IPS-18a (cell line): ENCODE measurements at regions not wholly inside any gene's neighbourhood (a gene's known extent, or its start where the extent isn't known, plus 50 kb on each side); places are given as distances from the start of the nearest gene placed in this dataset.

Experiments
- H3K27ac ChIP-seq: one replicate; pipeline ENCODE4 v1.5.1; 2013; ENCODE audit warnings: low read length
- H3K27me3 ChIP-seq: one replicate; pipeline ENCODE4 v1.6.1; 2013; ENCODE audit warnings: mild to moderate bottlenecking, low read length; ENCODE audit not compliant: control insufficient read depth, insufficient read depth
- H3K36me3 ChIP-seq: one replicate; pipeline ENCODE4 v1.6.1; 2013; ENCODE audit warnings: low read depth, low read length; ENCODE audit not compliant: control insufficient read depth
- H3K4me1 ChIP-seq: one replicate; pipeline ENCODE4 v1.6.1; 2013; ENCODE audit warnings: low read depth, low read length; ENCODE audit not compliant: control insufficient read depth
- H3K4me3 ChIP-seq: one replicate; pipeline ENCODE4 v1.5.1; 2013; ENCODE audit warnings: low read length
- H3K9ac ChIP-seq: one replicate; pipeline ENCODE4 v1.6.1; 2013; ENCODE audit warnings: mild to moderate bottlenecking, low read length, moderate library complexity
- H3K9me3 ChIP-seq: one replicate; pipeline ENCODE4 v1.6.1; 2013; ENCODE audit warnings: low read depth, low read length; ENCODE audit not compliant: control insufficient read depth

GRCh38 chr9:118729981-118730380, 639.3 kb downstream of the BRINP1 start:
- Histone ChIP-seq H3K9me3 (peaks cover 4% of the 10 kb centered on the region), H3K9ac (no peak overlapping the region), H3K4me3 (no peak overlapping the region), H3K36me3 (no peaks in the 10 kb centered on the region), H3K27me3 (no peaks in the 10 kb centered on the region), H3K4me1 (no peaks in the 10 kb centered on the region), H3K27ac (no peak overlapping the region)

GRCh38 chr9:118732998-118733397, 636.2 kb downstream of the BRINP1 start:
- no peak overlapping the region for H3K4me3 ChIP-seq
- no peaks in the 10 kb centered on the region for H3K4me1 ChIP-seq
- H3K36me3 ChIP-seq = no peaks in the 10 kb centered on the region
- H3K9me3 ChIP-seq = peaks cover 20% of the 10 kb centered on the region
- no peak overlapping the region for H3K27ac ChIP-seq
- no peaks in the 10 kb centered on the region for H3K27me3 ChIP-seq
- no peak overlapping the region for H3K9ac ChIP-seq

- H3K9me3 ChIP-seq = peaks cover 20% of the 10 kb centered on the region
- no peaks in the 10 kb centered on the region for H3K36me3 ChIP-seq
- H3K27me3 ChIP-seq = no peaks in the 10 kb centered on the region
- no peak overlapping the region for H3K4me3 ChIP-seq
- no peak overlapping the region for H3K27ac ChIP-seq
- H3K4me1 ChIP-seq = no peaks in the 10 kb centered on the region
- no peak overlapping the region for H3K9ac ChIP-seq
Observed at GRCh38 chr9:118734696-118735095, 634.5 kb downstream of the BRINP1 start.

DNA sequence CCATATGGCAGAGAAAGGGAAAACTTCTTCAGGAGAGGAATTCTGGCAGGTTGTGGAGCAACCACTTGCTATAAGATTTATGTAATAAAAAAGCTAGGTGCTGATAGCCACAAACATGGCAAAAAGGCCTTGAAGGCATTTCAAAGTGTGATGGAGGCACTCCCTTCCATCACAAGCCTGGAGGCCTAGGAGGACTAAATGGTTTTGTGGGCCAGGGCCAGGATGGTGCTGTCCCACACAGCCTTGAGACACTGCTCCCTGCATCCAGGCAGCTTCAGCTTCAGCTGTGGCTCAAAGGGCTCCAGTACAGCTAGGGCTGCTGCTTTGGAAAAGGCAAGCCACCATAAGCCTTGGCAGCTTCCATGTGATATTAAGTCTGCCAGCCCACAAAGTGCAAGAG, 632.8 kb downstream of the BRINP1 start:
- Histone ChIP-seq H3K36me3 (no peaks in the 10 kb centered on the region), H3K4me1 (no peaks in the 10 kb centered on the region), H3K27me3 (no peaks in the 10 kb centered on the region), H3K9me3 (peaks cover 20% of the 10 kb centered on the region), H3K27ac (no peak overlapping the region), H3K4me3 (no peak overlapping the region), H3K9ac (no peak overlapping the region)

DNA sequence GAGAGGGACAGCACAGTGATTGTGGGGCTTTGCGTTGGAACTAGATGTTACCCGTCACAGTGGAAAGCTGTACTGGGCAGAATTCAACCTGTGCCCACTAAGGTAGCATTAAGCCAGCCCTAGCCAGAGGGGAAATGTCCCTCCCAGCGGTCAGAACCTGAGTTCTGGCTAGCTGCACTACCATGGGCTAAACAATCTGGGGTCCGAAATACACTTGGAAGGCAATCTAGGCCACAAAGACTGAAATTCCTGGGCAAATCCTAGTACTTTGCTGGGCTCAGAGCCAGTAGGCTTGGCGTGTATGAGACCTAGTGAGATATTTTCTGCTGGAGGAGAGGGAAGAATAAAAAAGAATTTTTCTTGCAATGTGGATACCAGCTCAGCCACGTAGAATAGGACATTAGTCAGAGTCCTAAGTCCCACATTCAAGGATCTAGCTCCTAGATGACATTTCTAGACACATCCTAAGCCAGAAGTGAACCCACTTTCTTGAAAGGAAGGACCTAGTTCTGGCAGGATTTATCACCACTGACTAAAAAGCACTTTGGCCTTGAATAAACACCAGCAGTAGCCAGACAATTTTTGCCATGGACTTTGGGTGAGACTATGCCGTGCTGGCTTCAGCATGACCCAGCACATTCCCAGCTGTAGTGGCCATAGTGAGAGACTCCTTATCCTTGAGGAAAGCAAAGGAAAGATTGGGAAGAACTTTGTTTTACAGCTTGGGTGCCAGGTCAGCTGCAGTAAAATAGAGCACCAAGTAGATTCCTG, 618.0 kb downstream of the BRINP1 start:
- no peaks in the 10 kb centered on the region for H3K36me3 ChIP-seq
- H3K9ac ChIP-seq = no peak overlapping the region
- no peak overlapping the region for H3K27ac ChIP-seq

GRCh38 chr9:118751848-118752223, 617.4 kb downstream of the BRINP1 start:
- Histone ChIP-seq H3K4me1 (no peaks in the 10 kb centered on the region), H3K9me3 (no peaks in the 10 kb centered on the region), H3K36me3 (no peaks in the 10 kb centered on the region), H3K27ac (no peak overlapping the region), H3K9ac (no peak overlapping the region), H3K27me3 (no peaks in the 10 kb centered on the region), H3K4me3 (no peak overlapping the region)

More for the DNA sequence above, 618.0 kb downstream of the BRINP1 start:
- H3K9me3 ChIP-seq = no peaks in the 10 kb centered on the region
- H3K4me1 ChIP-seq = no peaks in the 10 kb centered on the region
- no peak overlapping the region for H3K4me3 ChIP-seq
- H3K27me3 ChIP-seq = no peaks in the 10 kb centered on the region

- H3K9me3 ChIP-seq = no peaks in the 10 kb centered on the region
- no peaks in the 10 kb centered on the region for H3K36me3 ChIP-seq
- H3K4me3 ChIP-seq = no peak overlapping the region
- H3K4me1 ChIP-seq = no peaks in the 10 kb centered on the region
- H3K27me3 ChIP-seq = no peaks in the 10 kb centered on the region
- H3K9ac ChIP-seq = no peak overlapping the region
- H3K27ac ChIP-seq = no peak overlapping the region
Observed at GRCh38 chr9:118761016-118761790, 608.0 kb downstream of the BRINP1 start.

- no peak overlapping the region for H3K4me3 ChIP-seq
- H3K27ac ChIP-seq = no peak overlapping the region
- H3K4me1 ChIP-seq = no peaks in the 10 kb centered on the region
- no peak overlapping the region for H3K9ac ChIP-seq
- H3K27me3 ChIP-seq = no peaks in the 10 kb centered on the region
- no peaks in the 10 kb centered on the region for H3K36me3 ChIP-seq
- no peaks in the 10 kb centered on the region for H3K9me3 ChIP-seq
Observed at GRCh38 chr9:118767571-118767970, 601.7 kb downstream of the BRINP1 start.

GRCh38 chr9:118782790-118783463, 586.3 kb downstream of the BRINP1 start:
- Histone ChIP-seq H3K9ac (no peak overlapping the region), H3K27ac (no peak overlapping the region)

DNA sequence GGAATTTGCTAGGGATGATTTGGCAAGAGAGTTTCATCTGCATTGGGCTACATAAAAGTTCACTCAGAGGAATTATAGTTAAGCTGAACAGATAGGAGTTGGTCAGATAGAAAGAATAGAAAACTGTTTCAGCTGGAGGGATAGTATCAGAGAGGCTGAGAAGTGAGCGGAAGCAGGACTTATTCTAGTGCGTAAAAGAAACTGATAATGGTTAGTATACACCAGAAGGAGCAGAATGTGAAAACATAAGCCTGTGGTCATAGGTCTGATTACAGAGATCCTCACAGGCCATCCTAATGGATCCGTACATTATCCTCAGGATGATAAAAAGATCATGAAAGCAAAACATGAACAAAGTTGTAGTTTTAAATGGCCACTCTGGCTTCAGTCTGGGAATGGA, 585.2 kb downstream of the BRINP1 start:
- Histone ChIP-seq H3K36me3 (no peaks in the 10 kb centered on the region), H3K9me3 (no peaks in the 10 kb centered on the region), H3K27ac (no peak overlapping the region), H3K4me1 (no peaks in the 10 kb centered on the region), H3K4me3 (no peak overlapping the region), H3K9ac (no peak overlapping the region), H3K27me3 (no peaks in the 10 kb centered on the region)

More at GRCh38 chr9:118782790-118783463, 586.3 kb downstream of the BRINP1 start:
- Histone ChIP-seq H3K27me3 (no peaks in the 10 kb centered on the region), H3K9me3 (no peaks in the 10 kb centered on the region), H3K36me3 (no peaks in the 10 kb centered on the region), H3K4me1 (no peaks in the 10 kb centered on the region), H3K4me3 (no peak overlapping the region)

- Histone ChIP-seq H3K9me3 (no peaks in the 10 kb centered on the region), H3K27me3 (no peaks in the 10 kb centered on the region), H3K9ac (no peak overlapping the region), H3K4me3 (no peak overlapping the region), H3K4me1 (no peaks in the 10 kb centered on the region), H3K27ac (no peak overlapping the region), H3K36me3 (no peaks in the 10 kb centered on the region)
Observed at GRCh38 chr9:118785456-118785855, 583.8 kb downstream of the BRINP1 start.
